ENCODE measurements at regions not wholly inside any gene's neighbourhood (a gene's known extent, or its start where the extent isn't known, plus 50 kb on each side); places are given as distances from the start of the nearest gene placed in this dataset.

- DNase-seq (ENCODE audit: low spot score in 2 of 2) = no peak
These were observed 124.4 kb upstream of the LUZP2 start for GRCh38 chr11:24372491-24372890.

GRCh38 chr11:24373516-24373915, 123.3 kb upstream of the LUZP2 start:
- 66 to 71% methylated on average over 1 of the region's 1 CpG for WGBS, 2 donors
- no peak overlapping the region for H3K4me3 ChIP-seq (ENCODE audit: low read depth, poor library complexity, severe bottlenecking)
- intact Hi-C loops (cut with DNase I; ENCODE audit: low total_unique reads) = no loop called here
- no peak for DNase-seq (ENCODE audit: low spot score in 2 of 2)
- TF ChIP-seq POLR2A (IDR thresholded peaks at IDR 0.05) = no peak
- TF ChIP-seq CTCF (IDR thresholded peaks at IDR 0.05) = no peak

More at GRCh38 chr11:24372491-24372890, 124.4 kb upstream of the LUZP2 start:
- intact Hi-C loops (cut with DNase I; ENCODE audit: low total_unique reads) = no loop called here
- no peak for TF ChIP-seq POLR2A (IDR thresholded peaks at IDR 0.05)
- TF ChIP-seq CTCF (IDR thresholded peaks at IDR 0.05) = no peak
- WGBS, 2 donors = 78 to 87% methylated on average over 1 of the region's 1 CpG
- no peak overlapping the region for H3K4me3 ChIP-seq (ENCODE audit: low read depth, poor library complexity, severe bottlenecking)

GRCh38 chr11:24375351-24375750, 121.5 kb upstream of the LUZP2 start:
- WGBS, 2 donors = 72 to 80% methylated on average over 1 of the region's 1 CpG
- DNase-seq (ENCODE audit: low spot score in 2 of 2) = no peak
- no peak overlapping the region for H3K4me3 ChIP-seq (ENCODE audit: low read depth, poor library complexity, severe bottlenecking)
- TF ChIP-seq POLR2A (IDR thresholded peaks at IDR 0.05) (no peak), CTCF (IDR thresholded peaks at IDR 0.05) (no peak)
- intact Hi-C loops (cut with DNase I; ENCODE audit: low total_unique reads) = no loop called here

GRCh38 chr11:24375931-24376330, 120.9 kb upstream of the LUZP2 start:
- no peak overlapping the region for H3K4me3 ChIP-seq (ENCODE audit: low read depth, poor library complexity, severe bottlenecking)
- intact Hi-C loops (cut with DNase I; ENCODE audit: low total_unique reads) = no loop called here
- WGBS, 2 donors = 88 to 93% methylated on average over 3 of the region's 3 CpGs
- no peak for DNase-seq (ENCODE audit: low spot score in 2 of 2)
- TF ChIP-seq CTCF (IDR thresholded peaks at IDR 0.05) (no peak), POLR2A (IDR thresholded peaks at IDR 0.05) (no peak)

DNA sequence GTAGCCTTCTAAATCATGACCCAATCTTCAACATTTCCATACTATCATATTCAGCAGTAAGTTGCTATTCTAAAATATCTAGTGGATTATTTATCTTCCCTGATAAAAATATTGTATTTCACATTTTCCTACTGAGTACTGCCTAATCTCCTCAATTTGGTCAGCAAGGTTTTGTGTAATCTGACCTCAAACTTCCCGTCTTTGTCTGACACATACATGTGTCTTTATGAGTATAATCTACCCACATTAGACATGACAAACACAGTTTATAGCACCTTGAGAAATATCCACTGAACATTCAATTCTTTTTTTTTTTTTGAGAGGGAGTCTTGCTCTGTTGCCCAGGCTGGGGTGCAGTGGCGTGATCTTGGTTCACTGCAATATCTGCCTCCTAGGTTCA, 113.7 kb upstream of the LUZP2 start:
- DNase-seq (ENCODE audit: low spot score in 2 of 2) = no peak
- no peak for TF ChIP-seq POLR2A (IDR thresholded peaks at IDR 0.05)
- TF ChIP-seq CTCF (IDR thresholded peaks at IDR 0.05) = no peak
- intact Hi-C loops (cut with DNase I; ENCODE audit: low total_unique reads) = no loop called here
- WGBS, 2 donors = 88 to 89% methylated on average over 2 of the region's 2 CpGs
- H3K4me3 ChIP-seq (ENCODE audit: low read depth, poor library complexity, severe bottlenecking) = no peak overlapping the region

- no peak for DNase-seq (ENCODE audit: low spot score in 2 of 2)
- no peak overlapping the region for H3K4me3 ChIP-seq (ENCODE audit: low read depth, poor library complexity, severe bottlenecking)
- intact Hi-C loops (cut with DNase I; ENCODE audit: low total_unique reads) = no loop called here
- WGBS, 2 donors = 49 to 53% methylated on average over 3 of the region's 3 CpGs
- TF ChIP-seq POLR2A (IDR thresholded peaks at IDR 0.05) (no peak), CTCF (IDR thresholded peaks at IDR 0.05) (no peak)
These were observed 112.6 kb upstream of the LUZP2 start for GRCh38 chr11:24384240-24384639.
